Karpas-422 (cell line): ENCODE measurements at regions not wholly inside any gene's neighbourhood (a gene's known extent, or its start where the extent isn't known, plus 50 kb on each side); places are given as distances from the start of the nearest gene placed in this dataset.

Source experiments
- DNase-seq: peaks from one replicate; pipeline ENCODE4 v3.0.0-alpha.2; 2015
- H2AFZ ChIP-seq: fragments of 200-600 bp; sonication (generic); 2 replicates; pipeline ENCODE4 v1.6.1; 2014; ENCODE audit warnings: antibody characterized with exemption, low read length, mixed read lengths
- H3K27ac ChIP-seq: fragments of 200-600 bp; sonication (generic); 2 replicates; pipeline ENCODE4 v1.5.1; 2014; ENCODE audit warnings: mild to moderate bottlenecking, low read length, moderate library complexity
- H3K27me3 ChIP-seq: fragments of 200-600 bp; sonication (generic); 2 replicates; pipeline ENCODE4 v1.6.1; 2014; ENCODE audit warnings: low read length, mixed read lengths
- H3K36me3 ChIP-seq: fragments of 200-600 bp; sonication (generic); 2 replicates; pipeline ENCODE4 v1.6.1; 2014; ENCODE audit warnings: low read length, mixed read lengths; ENCODE audit not compliant: insufficient read depth
- H3K4me1 ChIP-seq: fragments of 200-600 bp; sonication (generic); 2 replicates; pipeline ENCODE4 v1.6.1; 2014; ENCODE audit warnings: mild to moderate bottlenecking, low read length, mixed read lengths
- H3K4me2 ChIP-seq: fragments of 200-600 bp; sonication (generic); 2 replicates; pipeline ENCODE4 v1.6.1; 2014; ENCODE audit warnings: low read length, low read depth, mild to moderate bottlenecking; ENCODE audit not compliant: poor library complexity, severe bottlenecking
- H3K4me3 ChIP-seq: fragments of 200-600 bp; sonication (generic); 2 replicates; pipeline ENCODE4 v1.5.1; 2014; ENCODE audit warnings: mild to moderate bottlenecking, antibody characterized with exemption, low read length, mixed read lengths
- H3K79me2 ChIP-seq: fragments of 200-600 bp; sonication (generic); 2 replicates; pipeline ENCODE4 v1.6.1; 2014; ENCODE audit warnings: mild to moderate bottlenecking, low read length, mixed read lengths
- H3K9ac ChIP-seq: fragments of 200-600 bp; sonication (generic); 2 replicates; pipeline ENCODE4 v1.6.0; 2014; ENCODE audit warnings: low read length
- H3K9me2 ChIP-seq: fragments of 200-600 bp; sonication (generic), shearing (Covaris generic); replicated peaks from 2 replicates; pipeline ENCODE4 v1.6.0; 2014; ENCODE audit warnings: mild to moderate bottlenecking, low read length, moderate library complexity; ENCODE audit not compliant: insufficient read depth
- H3K9me3 ChIP-seq: fragments of 300-700, 200-600 bp; sonication (generic); 2 replicates; pipeline ENCODE4 v1.6.1; 2014; ENCODE audit warnings: low read length, mixed read lengths
- H4K20me1 ChIP-seq: fragments of 200-600 bp; sonication (generic); 2 replicates; pipeline ENCODE4 v1.6.1; 2014; ENCODE audit warnings: mild to moderate bottlenecking, antibody characterized with exemption, low read length, low read depth; ENCODE audit not compliant: insufficient read depth

DNA sequence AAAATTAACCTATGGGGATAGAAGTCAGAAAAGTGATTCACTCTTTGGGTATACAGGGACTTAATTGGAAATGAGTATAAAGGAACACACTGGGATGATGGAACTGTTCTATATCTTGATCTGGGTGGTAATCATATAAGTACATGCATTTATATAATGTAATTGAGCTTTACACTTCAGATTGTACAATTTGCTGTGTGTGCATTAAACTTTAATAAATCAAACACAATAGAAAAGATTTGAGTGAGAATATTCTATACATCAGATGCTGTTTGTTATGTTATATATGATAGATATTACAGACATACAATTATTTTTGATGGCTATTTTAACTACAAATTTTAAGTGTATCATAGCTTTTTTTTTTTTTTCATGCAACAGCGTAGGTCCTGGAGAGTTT is 860.2 kb upstream of the ARPP21 start:
- Histone ChIP-seq H3K27me3 (no peaks in the 10 kb centered on the region), H3K9me2 (no peaks in the 10 kb centered on the region), H3K9me3 (no peaks in the 10 kb centered on the region), H3K9ac (no peak overlapping the region), H3K4me3 (no peak overlapping the region), H2AFZ (no peak overlapping the region), H3K4me1 (no peaks in the 10 kb centered on the region), H3K79me2 (no peaks in the 10 kb centered on the region), H3K4me2 (no peak overlapping the region), H4K20me1 (no peaks in the 10 kb centered on the region), H3K27ac (no peak overlapping the region), H3K36me3 (no peaks in the 10 kb centered on the region)
- DNase-seq: no peak

DNA sequence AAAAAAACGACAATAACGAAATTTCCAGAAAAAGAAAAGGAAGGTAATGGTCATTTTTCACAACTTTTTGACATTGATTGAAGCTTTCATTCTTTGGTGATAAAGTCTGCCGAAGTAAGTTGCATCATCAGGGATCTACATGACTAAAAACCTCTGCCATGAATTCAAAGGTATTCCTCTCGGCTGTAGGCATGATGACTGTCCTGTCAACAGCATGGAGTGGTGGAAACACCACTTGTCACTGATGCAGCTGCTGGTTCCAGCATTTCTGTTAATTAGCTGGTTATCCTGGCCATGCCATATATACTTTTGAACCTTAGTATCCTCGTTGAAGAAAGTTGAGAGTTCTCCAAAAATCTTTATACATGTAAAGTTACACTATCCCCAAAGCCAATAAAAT is 859.0 kb upstream of the ARPP21 start:
- Histone ChIP-seq H4K20me1 (no peaks in the 10 kb centered on the region), H3K9me3 (no peaks in the 10 kb centered on the region), H2AFZ (no peak overlapping the region), H3K9me2 (no peaks in the 10 kb centered on the region), H3K27me3 (no peaks in the 10 kb centered on the region), H3K27ac (no peak overlapping the region), H3K4me1 (no peaks in the 10 kb centered on the region), H3K9ac (no peak overlapping the region), H3K4me2 (no peak overlapping the region), H3K4me3 (no peak overlapping the region), H3K36me3 (no peaks in the 10 kb centered on the region), H3K79me2 (no peaks in the 10 kb centered on the region)
- DNase-seq: no peak

DNA sequence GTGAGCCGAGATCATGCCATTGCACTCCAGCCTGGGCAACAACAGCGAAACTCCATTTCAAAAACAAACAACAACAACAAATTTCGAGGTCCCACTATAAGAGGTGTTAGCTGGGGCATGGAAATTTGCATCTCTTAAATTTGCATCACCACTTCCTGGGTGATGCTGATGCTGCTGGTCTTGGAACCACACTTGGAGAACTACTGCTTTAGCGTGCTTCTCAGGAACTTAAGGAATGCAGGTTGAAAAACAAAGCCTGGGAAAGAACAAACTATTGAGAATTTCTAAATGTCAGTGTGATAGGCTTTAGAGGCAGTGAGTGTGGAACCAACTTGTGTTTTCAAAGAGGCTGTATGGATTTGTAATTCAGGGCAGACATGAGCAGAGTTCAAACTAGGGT is 858.4 kb upstream of the ARPP21 start:
- H2AFZ ChIP-seq: no peak overlapping the region
- H3K27ac ChIP-seq: no peak overlapping the region
- no peaks in the 10 kb centered on the region for H3K9me3 ChIP-seq
- H3K27me3 ChIP-seq: no peaks in the 10 kb centered on the region
- no peak overlapping the region for H3K4me3 ChIP-seq
- H3K9ac ChIP-seq: no peak overlapping the region
- no peaks in the 10 kb centered on the region for H3K4me1 ChIP-seq
- H3K9me2 ChIP-seq: no peaks in the 10 kb centered on the region
- H3K4me2 ChIP-seq: no peak overlapping the region
- no peaks in the 10 kb centered on the region for H4K20me1 ChIP-seq
- DNase-seq: no peak
- H3K36me3 ChIP-seq: no peaks in the 10 kb centered on the region
- H3K79me2 ChIP-seq: no peaks in the 10 kb centered on the region

DNA sequence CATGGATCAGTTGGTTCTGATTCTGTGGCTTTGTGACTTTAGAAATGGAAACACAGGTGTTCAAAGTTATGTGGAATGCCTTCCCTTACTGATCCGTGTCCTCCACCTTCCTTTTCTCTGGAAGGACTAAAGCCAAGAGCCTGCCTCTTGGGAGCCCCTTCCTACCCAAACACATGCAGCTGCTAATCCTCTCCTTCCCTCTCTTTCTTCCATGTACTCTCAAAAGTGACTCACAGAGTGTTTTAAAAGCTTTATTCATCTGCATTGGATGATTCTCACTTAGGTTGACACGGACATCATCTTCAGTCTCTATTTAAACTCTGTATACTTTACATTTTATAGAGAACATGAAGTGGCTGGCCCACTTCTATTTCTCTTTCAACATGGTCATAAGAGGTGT is 856.5 kb upstream of the ARPP21 start:
- H3K9me2 ChIP-seq: no peaks in the 10 kb centered on the region
- no peaks in the 10 kb centered on the region for H3K27me3 ChIP-seq
- H2AFZ ChIP-seq: no peak overlapping the region
- H3K4me2 ChIP-seq: no peak overlapping the region
- H3K9ac ChIP-seq: no peak overlapping the region
- no peaks in the 10 kb centered on the region for H3K4me1 ChIP-seq
- H3K9me3 ChIP-seq: no peaks in the 10 kb centered on the region
- no peak for DNase-seq
- no peaks in the 10 kb centered on the region for H3K79me2 ChIP-seq
- H3K4me3 ChIP-seq: no peak overlapping the region
- no peaks in the 10 kb centered on the region for H3K36me3 ChIP-seq
- H3K27ac ChIP-seq: no peak overlapping the region
- no peaks in the 10 kb centered on the region for H4K20me1 ChIP-seq

DNA sequence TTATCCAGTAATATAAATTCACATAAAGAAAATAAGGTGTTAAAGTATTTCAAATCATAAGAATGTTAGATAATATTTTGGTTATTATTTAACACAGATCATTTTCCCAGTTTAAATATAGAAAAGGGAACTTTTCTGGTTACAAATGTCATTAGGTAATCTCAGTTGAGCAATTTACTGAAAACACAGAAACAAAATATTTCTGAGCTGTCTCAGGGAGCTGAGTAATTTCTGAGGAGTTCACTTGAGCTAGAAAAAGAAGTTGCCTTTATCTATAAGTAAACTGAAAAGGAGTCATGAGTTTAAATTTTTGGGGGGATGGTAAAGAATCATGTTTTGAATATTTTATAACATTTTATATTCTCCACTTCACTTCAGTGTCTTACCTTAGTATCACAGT is 855.4 kb upstream of the ARPP21 start:
- H3K27me3 ChIP-seq: no peaks in the 10 kb centered on the region
- DNase-seq: no peak
- H3K4me1 ChIP-seq: no peaks in the 10 kb centered on the region
- H2AFZ ChIP-seq: no peak overlapping the region
- H3K4me3 ChIP-seq: no peak overlapping the region
- no peaks in the 10 kb centered on the region for H3K9me2 ChIP-seq
- no peaks in the 10 kb centered on the region for H3K79me2 ChIP-seq
- no peaks in the 10 kb centered on the region for H3K36me3 ChIP-seq
- no peak overlapping the region for H3K27ac ChIP-seq
- no peak overlapping the region for H3K9ac ChIP-seq
- H3K4me2 ChIP-seq: no peak overlapping the region
- no peaks in the 10 kb centered on the region for H3K9me3 ChIP-seq
- no peaks in the 10 kb centered on the region for H4K20me1 ChIP-seq

DNA sequence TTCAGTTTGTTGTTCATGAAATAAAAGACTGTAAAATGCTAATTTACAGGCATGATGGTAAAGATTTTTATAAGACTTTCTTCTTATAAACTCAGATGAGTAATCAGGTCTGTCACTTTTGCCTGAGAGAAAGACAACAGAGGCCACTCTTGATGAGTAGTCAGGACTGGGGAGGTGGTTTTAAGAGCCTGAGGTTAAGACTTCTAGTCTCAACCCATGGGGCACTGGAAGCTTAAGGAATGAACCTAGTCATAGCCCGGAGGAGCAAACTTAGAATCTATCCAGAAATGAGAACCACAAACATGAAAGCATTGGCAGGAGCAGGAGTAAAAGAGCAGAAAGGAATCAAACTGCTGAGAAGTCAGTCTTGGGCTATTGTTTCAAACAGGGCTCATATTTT is 846.3 kb upstream of the ARPP21 start:
- no peaks in the 10 kb centered on the region for H3K36me3 ChIP-seq
- H3K4me1 ChIP-seq: no peaks in the 10 kb centered on the region
- H3K9ac ChIP-seq: no peak overlapping the region
- no peaks in the 10 kb centered on the region for H3K27me3 ChIP-seq
- no peaks in the 10 kb centered on the region for H4K20me1 ChIP-seq
- DNase-seq: no peak
- no peaks in the 10 kb centered on the region for H3K79me2 ChIP-seq
- no peak overlapping the region for H3K4me2 ChIP-seq
- H3K27ac ChIP-seq: no peak overlapping the region
- H3K4me3 ChIP-seq: no peak overlapping the region
- no peaks in the 10 kb centered on the region for H3K9me2 ChIP-seq
- H3K9me3 ChIP-seq: no peaks in the 10 kb centered on the region
- no peak overlapping the region for H2AFZ ChIP-seq

DNA sequence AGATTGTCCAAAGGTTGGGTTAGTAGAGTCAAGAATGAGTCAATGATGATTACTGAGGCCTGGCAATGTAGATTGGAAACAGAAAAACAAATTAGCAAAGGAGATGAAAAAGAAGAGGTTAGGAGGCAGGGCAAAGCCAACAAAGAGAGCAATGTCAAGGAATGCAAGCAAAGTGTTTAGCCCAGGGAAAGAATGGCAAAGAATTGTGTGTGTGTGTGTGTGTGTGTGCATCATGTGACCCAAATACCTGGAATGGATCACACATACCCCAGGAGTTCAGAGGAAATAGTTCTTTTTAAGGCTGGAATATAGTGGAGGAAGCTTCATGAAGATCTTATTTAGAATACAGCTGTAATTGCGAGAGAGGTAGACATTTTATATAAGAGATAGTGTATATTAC is 831.7 kb upstream of the ARPP21 start:
- no peak overlapping the region for H3K9ac ChIP-seq
- no peaks in the 10 kb centered on the region for H3K36me3 ChIP-seq
- 0 out of 2 replicates have a peak, but pooled peaks cover 1% of the 10 kb centered on the region for H3K4me1 ChIP-seq
- H3K9me3 ChIP-seq: no peaks in the 10 kb centered on the region
- H2AFZ ChIP-seq: no peak overlapping the region
- no peaks in the 10 kb centered on the region for H3K9me2 ChIP-seq
- no peak for DNase-seq
- H4K20me1 ChIP-seq: no peaks in the 10 kb centered on the region
- H3K27ac ChIP-seq: no peak overlapping the region
- no peaks in the 10 kb centered on the region for H3K27me3 ChIP-seq
- H3K4me2 ChIP-seq: no peak overlapping the region
- no peaks in the 10 kb centered on the region for H3K79me2 ChIP-seq
- no peak overlapping the region for H3K4me3 ChIP-seq

DNA sequence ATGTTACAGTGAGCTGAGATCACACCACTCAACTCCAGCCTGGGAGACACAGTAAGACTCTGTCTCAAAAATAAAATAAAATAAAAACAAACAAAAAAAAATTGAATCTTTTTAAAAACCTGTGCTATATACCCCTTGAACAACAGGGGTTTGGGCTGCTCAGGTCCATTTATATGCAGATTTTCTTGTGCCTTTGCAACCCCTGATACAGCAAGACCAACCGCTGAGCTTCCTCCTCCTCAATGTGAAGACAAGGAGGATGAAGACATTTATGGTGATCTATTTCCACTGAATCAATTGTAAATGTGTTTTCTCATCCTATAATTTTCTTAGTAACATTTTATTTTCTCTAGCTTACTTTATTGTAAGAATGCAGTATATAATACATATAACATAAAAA is 831.0 kb upstream of the ARPP21 start:
- Histone ChIP-seq H3K9me2 (no peaks in the 10 kb centered on the region), H3K9me3 (no peaks in the 10 kb centered on the region), H3K27me3 (no peaks in the 10 kb centered on the region), H2AFZ (no peak overlapping the region), H3K4me2 (no peak overlapping the region), H3K4me3 (no peak overlapping the region), H3K27ac (no peak overlapping the region), H3K79me2 (no peaks in the 10 kb centered on the region), H3K9ac (no peak overlapping the region), H3K36me3 (no peaks in the 10 kb centered on the region), H3K4me1 (no peaks in the 10 kb centered on the region), H4K20me1 (no peaks in the 10 kb centered on the region)
- DNase-seq: no peak

DNA sequence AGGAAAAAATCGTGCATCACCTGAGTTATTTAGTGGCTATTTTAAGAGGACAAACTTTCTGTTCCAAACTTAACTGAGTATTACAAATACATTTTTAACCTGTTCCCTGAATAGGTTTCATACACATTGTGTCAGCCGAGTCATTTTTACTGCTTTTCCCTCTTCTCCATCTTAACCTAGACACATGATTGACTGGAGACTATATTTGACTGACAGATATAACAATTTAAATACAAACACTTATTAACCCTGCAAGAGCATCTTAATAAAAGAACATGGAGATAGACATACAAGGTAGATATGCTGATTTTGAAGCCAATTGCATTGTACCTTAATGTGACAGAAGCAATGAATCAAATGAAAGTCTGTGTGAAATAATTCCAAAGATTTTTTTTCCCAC is 810.5 kb upstream of the ARPP21 start:
- no peak overlapping the region for H3K4me2 ChIP-seq
- H3K4me3 ChIP-seq: no peak overlapping the region
- no peaks in the 10 kb centered on the region for H3K79me2 ChIP-seq
- H3K9me2 ChIP-seq: 0 out of 2 replicates have a peak, but pooled peaks cover 2% of the 10 kb centered on the region
- no peak overlapping the region for H2AFZ ChIP-seq
- 0 out of 2 replicates have a peak, but pooled peaks cover 4% of the 10 kb centered on the region for H3K27me3 ChIP-seq
- H3K27ac ChIP-seq: no peak overlapping the region
- H3K9me3 ChIP-seq: no peaks in the 10 kb centered on the region
- DNase-seq: no peak
- H3K9ac ChIP-seq: no peak overlapping the region
- no peaks in the 10 kb centered on the region for H3K4me1 ChIP-seq
- H3K36me3 ChIP-seq: no peaks in the 10 kb centered on the region
- no peaks in the 10 kb centered on the region for H4K20me1 ChIP-seq
